ENCODE measurements at regions not wholly inside any gene's neighbourhood (a gene's known extent, or its start where the extent isn't known, plus 50 kb on each side); places are given as distances from the start of the nearest gene placed in this dataset.

- no peak for DNase-seq (ENCODE audit: low read depth in 2 of 3, low spot score in 1 of 3)
Measured at GRCh38 chr1:58380345-58380744, 166.2 kb downstream of the OMA1 start.

GRCh38 chr1:58367217-58367616 is 179.3 kb downstream of the OMA1 start:
- no peak for DNase-seq (ENCODE audit: low read depth in 2 of 3, low spot score in 1 of 3)

GRCh38 chr1:58365328-58365727 is 181.2 kb downstream of the OMA1 start:
- no peak for DNase-seq (ENCODE audit: low read depth in 2 of 3, low spot score in 1 of 3)

GRCh38 chr1:58363585-58363984 is 182.9 kb downstream of the OMA1 start:
- no peak for DNase-seq (ENCODE audit: low read depth in 2 of 3, low spot score in 1 of 3)

GRCh38 chr1:58361134-58361533 is 185.4 kb downstream of the OMA1 start:
- no peak for DNase-seq (ENCODE audit: low read depth in 2 of 3, low spot score in 1 of 3)

GRCh38 chr1:58358346-58358745 is 188.2 kb downstream of the OMA1 start:
- no peak for DNase-seq (ENCODE audit: low read depth in 2 of 3, low spot score in 1 of 3)

- DNase-seq (ENCODE audit: low read depth in 2 of 3, low spot score in 1 of 3) = no peak
Measured at GRCh38 chr1:58356402-58356801, 190.1 kb downstream of the OMA1 start.

GRCh38 chr1:58353168-58353567 is 193.4 kb downstream of the OMA1 start:
- no peak for DNase-seq (ENCODE audit: low read depth in 2 of 3, low spot score in 1 of 3)

- no peak for DNase-seq (ENCODE audit: low read depth in 2 of 3, low spot score in 1 of 3)
Measured at GRCh38 chr1:58352476-58353092, 193.9 kb downstream of the OMA1 start.

GRCh38 chr1:58346036-58346355 is 200.5 kb downstream of the OMA1 start:
- no peak for DNase-seq (ENCODE audit: low read depth in 2 of 3, low spot score in 1 of 3)

- DNase-seq (ENCODE audit: low read depth in 2 of 3, low spot score in 1 of 3) = no peak
Measured at GRCh38 chr1:58345215-58346035, 201.1 kb downstream of the OMA1 start.

GRCh38 chr1:58340185-58340584 is 206.3 kb downstream of the OMA1 start:
- DNase-seq (ENCODE audit: low read depth in 2 of 3, low spot score in 1 of 3) = no peak

GRCh38 chr1:58338081-58338480 is 208.4 kb downstream of the OMA1 start:
- DNase-seq (ENCODE audit: low read depth in 2 of 3, low spot score in 1 of 3) = no peak

- no peak for DNase-seq (ENCODE audit: low read depth in 2 of 3, low spot score in 1 of 3)
Measured at GRCh38 chr1:58333511-58333910, 213.0 kb downstream of the OMA1 start.

- DNase-seq (ENCODE audit: low read depth in 2 of 3, low spot score in 1 of 3) = no peak
Measured at GRCh38 chr1:58331156-58331555, 215.4 kb downstream of the OMA1 start.

- DNase-seq (ENCODE audit: low read depth in 2 of 3, low spot score in 1 of 3) = no peak
Measured at GRCh38 chr1:58325866-58326265, 220.7 kb downstream of the OMA1 start.

- no peak for DNase-seq (ENCODE audit: low read depth in 2 of 3, low spot score in 1 of 3)
Measured at GRCh38 chr1:58324558-58324957, 222.0 kb downstream of the OMA1 start.

- no peak for DNase-seq (ENCODE audit: low read depth in 2 of 3, low spot score in 1 of 3)
Measured at GRCh38 chr1:58318157-58319005, 228.1 kb downstream of the OMA1 start.

GRCh38 chr1:58317694-58318093 is 228.8 kb downstream of the OMA1 start:
- no peak for DNase-seq (ENCODE audit: low read depth in 2 of 3, low spot score in 1 of 3)

GRCh38 chr1:58317086-58317485 is 229.4 kb downstream of the OMA1 start:
- no peak for DNase-seq (ENCODE audit: low read depth in 2 of 3, low spot score in 1 of 3)

GRCh38 chr1:58316141-58316540 is 230.4 kb downstream of the OMA1 start:
- no peak for DNase-seq (ENCODE audit: low read depth in 2 of 3, low spot score in 1 of 3)

GRCh38 chr1:58312971-58313563 is 233.5 kb downstream of the OMA1 start:
- no peak for DNase-seq (ENCODE audit: low read depth in 2 of 3, low spot score in 1 of 3)
